HG03521 (cell line): ENCODE measurements at regions not wholly inside any gene's neighbourhood (a gene's known extent, or its start where the extent isn't known, plus 50 kb on each side); places are given as distances from the start of the nearest gene placed in this dataset.

Experiments used
- ATAC-seq: cut with Tn5 transposase; IDR thresholded peaks from one replicate; pipeline ENCODE4 v1.9.1; 2021; ENCODE audit warnings: mild to moderate bottlenecking, moderate library complexity; ENCODE audit not compliant: unreplicated experiment

GRCh38 chr1:232522189-232522588, 107.7 kb downstream of the SIPA1L2 start:
- no peak for ATAC-seq

GRCh38 chr1:232521660-232522059, 108.3 kb downstream of the SIPA1L2 start:
- no peak for ATAC-seq

- ATAC-seq: no peak
Observed at GRCh38 chr1:232519186-232519585, 110.7 kb downstream of the SIPA1L2 start.

GRCh38 chr1:232518349-232518748, 111.6 kb downstream of the SIPA1L2 start:
- no peak for ATAC-seq

GRCh38 chr1:232517204-232517603, 112.7 kb downstream of the SIPA1L2 start:
- no peak for ATAC-seq

- no peak for ATAC-seq
Observed at GRCh38 chr1:232515706-232516105, 114.2 kb downstream of the SIPA1L2 start.

- no peak for ATAC-seq
Observed at GRCh38 chr1:232512712-232513111, 117.2 kb downstream of the SIPA1L2 start.

GRCh38 chr1:232511172-232511571, 118.8 kb downstream of the SIPA1L2 start:
- no peak for ATAC-seq

GRCh38 chr1:232510367-232511110, 119.4 kb downstream of the SIPA1L2 start:
- no peak for ATAC-seq

GRCh38 chr1:232509570-232509969, 120.4 kb downstream of the SIPA1L2 start:
- no peak for ATAC-seq

GRCh38 chr1:232508130-232508701, 121.7 kb downstream of the SIPA1L2 start:
- ATAC-seq: no peak

- no peak for ATAC-seq
Observed at GRCh38 chr1:232507571-232507970, 122.4 kb downstream of the SIPA1L2 start.

- ATAC-seq: no peak
Observed at GRCh38 chr1:232505884-232506283, 124.0 kb downstream of the SIPA1L2 start.

GRCh38 chr1:232504651-232505050, 125.3 kb downstream of the SIPA1L2 start:
- ATAC-seq: no peak

- no peak for ATAC-seq
Observed at GRCh38 chr1:232503497-232503896, 126.4 kb downstream of the SIPA1L2 start.

- no peak for ATAC-seq
Observed at GRCh38 chr1:232501854-232502253, 128.1 kb downstream of the SIPA1L2 start.

- ATAC-seq: no peak
Observed at GRCh38 chr1:232499188-232499587, 130.7 kb downstream of the SIPA1L2 start.

GRCh38 chr1:232493869-232494268, 136.1 kb downstream of the SIPA1L2 start:
- ATAC-seq: no peak

- no peak for ATAC-seq
Observed at GRCh38 chr1:232489256-232489655, 140.7 kb downstream of the SIPA1L2 start.

GRCh38 chr1:232487236-232487635, 142.7 kb downstream of the SIPA1L2 start:
- ATAC-seq: no peak

- no peak for ATAC-seq
Observed at GRCh38 chr1:232486454-232487207, 143.3 kb downstream of the SIPA1L2 start.

GRCh38 chr1:232486006-232486405, 143.9 kb downstream of the SIPA1L2 start:
- no peak for ATAC-seq
